Umbilical cord (tissue), 1 donor: ENCODE measurements at regions not wholly inside any gene's neighbourhood (a gene's known extent, or its start where the extent isn't known, plus 50 kb on each side); places are given as distances from the start of the nearest gene placed in this dataset.
"Not testable (repeated sequence)": the region's sequence is repeated elsewhere in the genome, so short reads cannot be mapped to it uniquely, and the experiment has no call there.

ENCODE experiments used
- DNase-seq: peaks from one replicate; pipeline ENCODE4 v3.0.0-alpha.2; 2015; ENCODE audit warnings: low spot score

DNA sequence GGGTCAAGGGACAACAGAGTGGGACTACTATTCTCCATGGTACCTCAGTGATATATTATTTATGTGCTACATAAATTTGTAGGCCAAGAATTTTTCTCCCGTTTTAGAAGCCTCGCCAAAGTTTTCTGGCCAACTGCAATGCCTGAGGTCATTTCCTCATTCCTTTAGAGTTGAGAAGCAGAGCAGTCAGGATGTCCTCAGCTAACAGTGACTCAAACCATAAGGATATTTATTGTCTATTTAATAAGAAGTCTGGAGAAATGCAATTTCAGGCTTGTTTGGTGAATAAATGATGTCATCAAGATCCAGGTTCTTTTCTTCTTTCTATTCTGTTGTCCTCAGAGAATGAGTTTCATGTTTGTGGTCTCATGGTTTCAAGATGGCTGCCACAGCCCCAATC lies 91.0 kb downstream of the ADCYAP1 start:
- no peak for DNase-seq

DNA sequence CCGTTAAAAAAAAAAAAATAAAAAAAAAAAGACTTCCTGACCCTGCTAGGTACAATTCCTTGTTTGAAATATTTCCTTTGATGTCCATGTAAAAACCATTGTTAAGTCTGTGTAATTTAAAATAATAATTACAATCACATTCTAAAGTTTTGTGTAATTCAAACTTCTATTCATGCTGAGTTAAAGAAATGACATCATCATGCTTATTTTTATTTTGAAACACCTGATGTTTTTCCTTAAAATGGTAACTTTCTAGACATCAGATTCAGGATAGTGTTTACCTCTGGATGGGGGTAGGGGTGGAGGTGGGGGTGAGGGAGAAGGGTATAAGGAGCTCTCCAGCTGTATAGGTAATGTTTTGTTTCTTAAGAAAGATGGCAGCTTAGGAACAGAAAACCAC lies 92.8 kb downstream of the ADCYAP1 start:
- DNase-seq: no peak

DNA sequence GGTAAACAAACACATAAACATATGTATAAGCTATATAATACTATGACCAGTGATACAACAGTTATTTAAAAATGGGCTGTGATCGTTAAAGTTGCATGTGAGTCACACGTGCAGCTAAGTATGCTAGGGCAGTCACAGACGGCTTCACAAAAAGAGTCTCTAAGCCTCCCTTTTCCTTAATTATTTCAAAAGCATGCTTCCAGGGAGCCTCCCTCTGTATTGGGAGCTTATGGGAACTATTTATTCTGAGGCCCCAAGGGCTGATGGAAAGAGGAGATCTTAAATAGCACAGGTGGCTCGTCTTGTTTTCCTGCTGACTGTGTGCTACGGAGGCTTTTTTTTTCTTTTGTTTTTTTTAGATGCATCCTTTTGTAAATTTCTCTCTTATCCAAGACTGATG lies 94.3 kb downstream of the ADCYAP1 start:
- DNase-seq: no peak

DNA sequence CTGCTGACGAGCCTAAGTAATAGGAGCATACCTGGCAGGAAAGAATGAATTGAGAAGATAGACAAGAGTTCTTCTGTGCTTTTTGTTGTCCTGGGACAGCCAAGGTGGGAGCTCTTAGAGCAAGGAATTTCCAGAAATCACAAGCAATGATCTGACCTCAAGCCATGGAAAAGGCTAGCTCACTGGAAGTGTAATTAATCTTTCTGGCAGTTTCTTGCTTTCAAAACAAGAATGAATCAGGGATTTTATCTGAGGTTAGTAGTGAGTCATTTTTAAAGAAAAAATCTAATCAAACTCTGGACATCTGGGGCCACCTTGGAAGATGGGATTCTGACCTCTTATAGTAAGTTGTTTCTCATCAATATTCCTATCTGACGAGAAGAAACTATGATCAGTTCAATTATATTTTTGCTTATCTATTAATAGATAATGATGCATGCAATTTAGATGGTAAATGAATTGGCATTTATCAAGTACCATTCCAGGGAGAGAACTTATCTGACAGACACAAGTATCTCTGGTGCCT lies 98.0 kb downstream of the ADCYAP1 start:
- DNase-seq: no peak

DNA sequence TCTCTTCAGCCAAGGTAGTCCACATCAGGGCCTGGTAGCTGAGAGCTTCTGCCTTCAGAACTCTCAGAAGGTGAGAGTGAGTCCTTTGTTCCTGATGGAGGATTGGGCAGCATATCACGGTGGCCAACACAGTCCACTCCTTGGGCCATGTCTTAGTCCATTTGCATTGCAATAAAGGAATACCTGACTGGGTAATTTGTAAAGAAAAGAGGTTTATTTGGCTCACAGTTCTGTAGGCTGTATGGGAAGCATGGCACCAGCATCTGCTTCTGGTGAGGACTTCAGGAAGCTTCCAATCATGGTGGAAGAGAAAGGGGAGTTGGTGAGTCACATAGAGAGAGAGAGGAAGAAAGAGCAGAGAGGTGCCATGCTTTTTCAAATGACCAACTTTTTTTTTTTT lies 98.8 kb downstream of the ADCYAP1 start:
- no peak for DNase-seq

DNA sequence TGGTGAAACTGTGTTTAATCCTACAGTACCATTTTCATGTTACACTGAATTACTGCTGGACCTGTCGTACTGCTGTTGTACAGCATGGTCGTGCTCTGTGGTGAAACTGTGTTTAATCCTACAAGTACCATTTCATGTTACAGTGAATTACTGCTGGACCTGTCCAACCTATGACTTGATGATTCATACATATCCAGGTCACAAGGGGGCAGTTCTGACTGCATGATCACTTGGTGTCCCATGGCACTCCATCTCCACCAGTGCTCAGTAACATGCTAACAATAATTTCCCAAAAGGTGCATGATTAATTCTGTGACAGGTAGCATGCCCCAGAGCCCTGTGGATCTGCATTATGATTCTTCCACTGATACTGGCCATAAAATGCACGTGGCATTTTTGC lies 101.6 kb downstream of the ADCYAP1 start:
- no peak for DNase-seq

DNA sequence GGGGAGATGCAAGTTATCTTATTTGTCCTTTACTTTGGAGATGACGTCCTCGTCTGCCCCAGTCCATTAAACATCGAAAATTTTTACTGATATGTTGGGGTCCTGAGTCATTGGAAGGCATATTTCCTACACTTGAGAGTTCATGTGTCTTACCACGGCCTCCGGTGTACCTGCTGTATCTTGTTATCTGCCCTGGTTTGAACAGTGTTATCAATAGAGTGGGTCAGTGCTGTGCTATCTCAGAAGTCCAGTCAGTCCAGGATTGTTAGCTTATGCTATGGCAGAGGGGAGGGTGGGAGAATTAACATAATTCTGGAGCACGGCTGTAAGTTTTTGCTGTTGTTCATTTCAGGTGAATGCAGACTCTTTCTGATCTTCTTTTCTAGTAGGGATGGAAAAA lies 102.3 kb downstream of the ADCYAP1 start:
- no peak for DNase-seq

DNA sequence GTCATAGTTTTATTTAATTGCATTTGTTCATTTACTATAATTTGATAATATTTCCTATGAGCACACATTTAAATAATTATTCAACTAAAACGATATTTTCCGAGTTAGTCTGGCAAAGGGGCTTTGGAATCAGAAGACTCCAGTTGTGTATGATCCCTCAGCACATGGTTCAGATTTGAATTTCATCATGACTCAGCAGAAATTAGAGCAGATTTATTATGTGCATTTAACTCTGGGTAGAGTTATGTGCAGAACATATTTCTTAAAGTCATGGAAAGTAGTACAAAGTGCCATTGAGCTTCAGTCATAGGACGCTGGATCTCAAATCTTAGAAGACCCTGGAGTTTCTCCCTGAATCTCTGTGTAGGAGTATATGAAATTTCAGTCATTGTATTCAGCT lies 106.7 kb downstream of the ADCYAP1 start:
- no peak for DNase-seq

DNA sequence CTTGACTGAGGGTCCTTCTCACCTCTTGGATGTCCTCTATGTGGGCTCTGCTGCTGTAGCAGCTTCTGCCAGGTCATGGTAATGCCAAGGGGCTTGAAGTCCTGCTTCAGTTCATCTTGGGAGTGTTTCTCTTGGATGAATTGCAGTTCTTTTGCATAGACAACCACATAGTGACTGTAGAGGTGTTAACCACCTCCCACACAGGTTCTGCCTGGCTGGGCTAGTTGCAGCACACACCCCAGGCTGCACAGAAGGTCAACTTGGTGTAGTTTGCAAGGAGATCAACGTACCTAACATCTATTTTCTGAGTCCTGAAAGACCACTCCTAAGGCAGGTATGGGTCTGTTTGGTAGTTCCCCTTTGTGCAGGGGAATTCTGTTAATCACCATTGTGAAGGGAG lies 108.1 kb downstream of the ADCYAP1 start:
- DNase-seq: no peak

DNA sequence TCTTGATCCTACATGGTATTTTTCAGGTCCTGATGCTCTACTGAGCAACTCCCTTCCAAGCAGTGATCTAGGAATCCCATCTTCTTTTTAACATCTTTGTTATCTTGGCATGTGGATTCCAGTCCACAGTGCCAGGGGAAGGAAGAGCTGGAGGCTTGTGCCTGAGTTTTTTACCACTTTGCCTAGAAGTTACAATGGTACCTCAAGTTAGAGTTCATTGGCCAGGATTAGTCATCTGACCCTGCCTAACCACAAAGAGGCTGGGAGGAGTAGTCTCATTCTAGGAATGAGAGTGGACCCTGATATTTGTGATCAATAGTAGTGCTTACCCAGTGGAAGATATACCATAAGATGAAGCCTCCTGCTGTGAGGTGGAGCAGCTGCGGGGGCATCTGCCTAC lies 109.3 kb downstream of the ADCYAP1 start:
- peak; percentile 2 for DNase-seq

DNA sequence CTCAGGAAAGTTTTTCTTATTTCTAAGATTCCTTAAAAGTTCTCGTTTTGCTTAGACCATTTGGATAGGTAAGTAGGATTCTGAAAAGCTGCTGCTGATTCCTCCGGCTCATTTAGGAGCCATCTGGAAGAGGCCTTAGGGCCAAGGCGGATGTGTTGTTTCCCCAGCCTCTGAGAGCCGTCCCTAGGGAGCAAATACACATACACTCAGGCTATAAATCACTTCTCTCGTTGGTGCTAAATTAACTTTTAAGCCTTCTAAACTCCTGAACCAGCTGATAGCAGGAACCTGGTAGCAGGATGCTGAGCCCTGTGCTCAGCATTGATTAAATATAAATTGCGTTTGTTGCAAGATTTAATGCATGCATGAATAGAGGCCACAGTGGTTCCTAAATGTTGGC lies 109.8 kb downstream of the ADCYAP1 start:
- peak; percentile 43 for DNase-seq

DNA sequence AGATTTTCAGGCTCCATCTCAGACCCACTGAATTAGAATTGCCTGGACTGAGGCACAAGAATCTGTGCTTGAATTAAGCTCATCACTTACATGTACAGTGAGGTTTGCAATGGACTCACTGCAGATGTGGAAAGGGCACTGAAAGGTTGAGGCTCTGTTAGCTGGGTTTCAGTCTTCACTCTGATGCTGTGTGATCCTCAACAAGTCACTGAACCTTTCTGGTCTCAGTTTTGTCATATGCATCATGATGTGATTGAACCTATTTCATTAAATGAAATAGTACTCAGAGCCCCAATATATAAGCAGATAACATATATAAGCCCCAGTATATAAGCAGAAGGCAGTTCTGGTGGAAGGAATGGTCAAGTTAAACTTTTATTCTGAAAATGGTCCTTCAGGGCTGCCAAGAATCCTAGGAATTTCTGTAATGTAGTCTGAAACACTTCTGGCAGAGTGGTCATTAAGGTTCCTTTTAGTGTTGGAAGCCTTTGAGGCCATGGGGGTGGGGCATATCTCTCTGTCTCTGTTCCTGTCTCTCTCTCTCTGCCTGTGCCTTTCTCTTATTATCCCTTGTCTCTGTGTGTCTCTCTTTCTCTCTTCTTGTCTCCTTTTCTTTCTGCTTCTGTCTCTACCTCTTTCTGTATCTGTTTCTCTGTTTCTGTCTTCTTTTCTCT lies 110.4 kb downstream of the ADCYAP1 start:
- DNase-seq: peak; percentile 70

DNA sequence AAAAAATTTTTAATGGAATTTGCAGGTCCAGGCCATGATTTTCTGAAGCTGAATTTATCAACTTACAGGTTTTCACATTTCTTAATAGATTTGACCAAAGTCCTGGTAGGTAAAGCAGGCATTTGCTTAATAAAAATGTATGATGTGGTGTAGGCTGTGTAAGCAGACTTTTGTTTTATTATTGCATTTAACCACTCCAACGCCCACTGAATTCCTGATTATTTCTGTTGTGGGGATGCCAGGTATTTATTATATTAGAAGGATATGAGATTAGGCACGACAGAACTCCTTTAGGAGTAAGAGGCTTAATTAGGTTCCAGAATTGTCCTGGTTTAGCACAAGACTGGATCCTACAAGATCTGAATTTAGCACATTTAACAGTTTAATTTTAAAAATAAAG lies 111.1 kb downstream of the ADCYAP1 start:
- no peak for DNase-seq

DNA sequence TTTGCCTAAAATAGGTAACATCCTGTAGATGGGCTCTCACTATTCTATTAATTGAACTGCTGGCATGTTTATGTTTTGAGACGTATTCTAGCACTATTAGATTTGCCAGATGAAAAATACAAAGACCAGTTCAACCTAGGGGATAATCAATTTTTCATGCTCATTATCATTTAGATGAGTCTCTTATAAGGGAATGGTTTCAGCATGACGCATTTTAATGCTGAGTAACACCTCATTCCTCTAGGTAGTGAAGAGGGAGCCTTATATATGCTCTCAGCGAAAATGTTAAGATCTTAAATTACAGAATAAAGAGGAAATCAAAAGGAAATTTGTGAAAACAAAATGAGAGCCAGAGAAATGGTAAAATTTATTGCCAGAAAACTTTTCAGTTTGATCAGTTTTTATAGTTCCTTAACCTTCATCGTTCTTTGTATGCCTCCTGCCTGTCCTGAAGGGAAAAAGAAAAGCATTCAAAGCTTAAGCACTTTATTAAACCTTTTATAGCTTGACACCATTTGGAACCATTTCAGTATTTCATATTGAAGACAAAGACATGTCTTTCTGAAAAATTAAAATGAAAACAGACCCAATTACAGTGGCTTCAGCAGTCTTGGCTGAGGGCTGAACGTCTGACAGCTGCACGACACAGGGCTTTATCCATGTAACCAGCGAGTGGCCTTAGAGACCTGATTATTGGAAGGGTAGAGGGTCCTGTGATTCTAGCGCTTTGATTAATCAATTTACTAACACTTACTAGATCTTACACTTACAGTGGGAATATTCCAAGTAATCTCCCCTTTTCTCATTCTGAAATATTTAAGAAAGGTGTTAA lies 112.8 kb downstream of the ADCYAP1 start:
- DNase-seq: no peak

DNA sequence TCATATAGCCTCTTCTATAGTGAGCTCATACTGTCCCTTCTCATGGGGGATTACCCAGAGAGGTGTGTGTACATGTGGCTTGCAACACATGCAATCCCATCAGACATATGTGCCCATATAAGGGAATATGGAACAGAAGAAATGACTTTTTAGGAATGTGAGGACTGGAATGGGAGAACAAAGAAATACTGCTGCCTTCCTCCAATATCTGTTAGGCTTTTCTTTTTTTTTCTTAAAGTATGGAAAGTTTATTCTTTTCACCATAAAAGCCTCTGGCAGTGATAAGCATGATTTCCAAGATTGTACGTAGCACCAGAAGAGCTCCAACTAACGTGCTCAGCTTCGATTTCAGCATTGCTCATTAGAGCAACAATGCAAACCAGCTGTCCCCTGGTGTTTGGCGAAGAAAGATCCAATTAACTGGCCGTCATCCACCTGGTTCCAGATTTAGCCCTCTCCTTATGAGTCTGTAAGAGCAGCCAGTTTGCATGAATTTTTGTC lies 113.6 kb downstream of the ADCYAP1 start:
- DNase-seq: peak; percentile 60

DNA sequence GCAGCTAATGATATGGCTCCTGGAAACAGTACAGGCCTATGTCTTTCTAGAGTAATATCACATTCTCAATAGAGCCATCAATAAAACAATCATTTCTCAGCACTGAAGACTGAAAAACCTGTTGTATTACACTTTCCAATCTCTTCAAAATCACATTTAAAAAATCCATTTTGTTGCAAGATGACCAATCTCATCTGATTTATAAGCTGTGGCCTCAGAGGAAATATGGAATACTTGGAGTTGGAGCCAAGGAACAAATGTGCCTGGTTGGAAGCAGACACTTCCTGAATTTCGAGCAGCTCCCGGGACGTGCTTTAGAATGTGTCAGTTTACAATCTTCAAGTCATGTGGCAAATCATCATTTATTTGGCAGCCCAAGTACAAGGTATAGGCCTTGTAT lies 114.5 kb downstream of the ADCYAP1 start:
- no peak for DNase-seq

DNA sequence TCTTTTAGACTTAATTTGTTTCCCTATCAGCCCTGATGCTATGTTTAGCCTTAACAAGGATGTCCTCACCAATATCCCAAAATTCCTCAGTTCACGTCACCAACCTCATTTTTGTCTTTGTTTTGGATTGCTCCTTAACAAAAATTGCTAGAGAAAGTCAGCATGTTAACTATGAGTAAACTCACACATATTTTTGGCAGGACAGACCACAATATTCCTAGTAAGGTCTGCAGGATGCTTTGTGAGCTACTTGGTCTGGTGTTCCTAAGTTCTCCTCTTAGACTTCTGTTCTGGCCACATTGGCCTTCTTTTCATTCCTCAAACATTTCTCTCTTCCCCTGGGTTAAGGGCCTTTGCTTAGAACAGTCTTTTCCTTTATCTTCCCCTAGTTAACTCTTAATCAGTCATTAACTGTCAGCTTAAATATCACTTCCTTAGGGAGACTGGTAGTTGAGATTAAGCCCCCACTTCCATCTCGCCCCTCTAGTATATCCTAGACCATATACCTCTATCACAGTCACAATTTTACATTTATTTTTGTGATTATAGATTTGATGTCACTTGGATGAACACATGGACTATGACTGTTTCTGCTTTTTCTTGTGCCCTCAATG lies 116.2 kb downstream of the ADCYAP1 start:
- DNase-seq: no peak

DNA sequence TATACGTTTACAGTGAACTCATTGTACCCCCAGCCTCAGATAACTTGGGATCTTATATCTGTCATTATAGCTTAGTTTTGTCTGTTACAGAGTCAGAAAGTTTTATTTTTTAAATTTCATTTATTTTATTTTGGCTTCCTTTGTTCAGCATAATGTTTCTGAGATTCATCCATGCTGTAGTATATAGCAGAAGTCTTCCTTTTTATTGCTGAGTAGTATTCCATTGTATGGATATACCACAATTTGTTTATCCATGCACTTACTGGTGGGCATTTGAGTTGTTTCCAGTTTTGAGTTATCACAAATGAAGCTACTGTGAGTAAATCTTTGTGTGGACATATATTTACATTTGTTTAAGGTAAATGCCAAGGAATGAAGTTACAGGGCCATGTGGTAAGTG lies 122.3 kb downstream of the ADCYAP1 start:
- DNase-seq: no peak

DNA sequence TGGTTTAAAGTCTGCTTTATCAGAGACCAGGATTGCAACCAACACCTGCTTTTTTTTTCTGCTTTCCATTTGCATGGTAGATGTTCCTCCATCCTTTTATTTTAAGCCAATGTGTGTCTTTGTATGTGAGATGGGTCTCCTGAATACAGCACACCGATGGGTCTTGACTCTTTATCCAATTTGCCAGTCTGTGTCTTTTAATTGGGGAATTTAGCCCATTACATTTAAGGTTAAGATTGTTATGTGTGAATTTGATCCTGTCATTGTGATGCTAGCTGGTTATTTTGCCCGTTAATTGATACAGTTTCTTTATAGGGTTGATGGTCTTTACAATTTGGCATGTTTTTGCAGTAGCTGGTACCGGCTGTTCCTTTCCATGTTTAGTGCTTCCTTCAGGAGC lies 128.4 kb downstream of the ADCYAP1 start:
- DNase-seq: not testable (repeated sequence)

DNA sequence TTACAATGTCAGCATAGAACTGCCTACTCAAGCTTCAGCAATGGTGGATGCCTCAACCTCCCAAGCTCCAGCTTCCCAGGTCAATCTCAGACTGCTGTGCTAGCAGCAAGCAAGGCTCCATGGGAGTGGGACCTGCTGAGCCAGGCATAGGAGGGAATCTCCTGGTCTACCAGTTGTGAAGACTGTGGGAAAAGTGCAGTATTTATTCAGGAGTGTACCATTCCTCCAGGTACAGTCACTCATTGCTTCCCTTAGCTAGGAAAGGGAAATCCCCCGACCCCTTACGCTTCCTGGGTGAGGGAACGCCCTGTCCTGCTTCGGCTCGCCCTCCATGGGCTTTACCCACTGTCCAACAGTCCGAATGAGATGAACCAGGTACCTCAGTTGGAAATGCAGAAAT lies 130.3 kb downstream of the ADCYAP1 start:
- DNase-seq: no peak

DNA sequence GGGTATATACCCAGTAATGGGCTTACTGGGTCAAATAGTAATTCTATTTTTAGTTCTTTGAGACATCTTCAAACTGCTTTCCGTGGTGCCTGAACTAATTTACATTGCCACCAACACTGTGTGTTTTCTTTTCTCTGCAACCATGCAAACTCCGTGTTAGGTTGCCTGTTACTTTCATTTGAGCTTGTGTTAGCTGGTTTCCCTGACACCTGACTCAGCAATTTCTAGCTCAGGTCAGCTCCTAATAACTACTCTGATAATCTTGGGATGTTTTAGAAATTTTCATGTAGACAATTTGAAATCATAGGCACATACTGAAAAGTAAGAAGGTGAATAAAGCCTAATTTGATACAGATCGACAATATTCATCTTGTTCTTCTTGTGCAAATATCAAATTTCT lies 132.3 kb downstream of the ADCYAP1 start:
- no peak for DNase-seq

DNA sequence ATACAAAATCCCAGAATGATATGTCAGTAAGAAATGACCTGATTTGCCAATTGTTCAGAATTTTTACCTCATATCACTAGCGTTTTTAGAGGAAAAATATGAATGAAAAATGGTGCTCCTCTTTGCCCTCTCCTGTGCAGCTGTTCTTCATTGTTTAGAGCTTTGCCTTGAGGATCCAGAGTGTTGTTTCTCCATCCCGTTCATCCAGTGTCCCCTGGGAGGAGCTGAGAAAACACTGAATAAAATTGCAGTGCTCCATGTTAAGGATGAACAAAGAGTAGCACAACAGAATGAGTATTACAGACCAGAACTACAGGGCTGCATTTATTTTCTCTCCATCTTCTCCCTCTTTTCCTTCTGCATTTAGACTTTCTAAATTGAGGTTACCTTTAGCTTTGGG lies 133.1 kb downstream of the ADCYAP1 start:
- no peak for DNase-seq

DNA sequence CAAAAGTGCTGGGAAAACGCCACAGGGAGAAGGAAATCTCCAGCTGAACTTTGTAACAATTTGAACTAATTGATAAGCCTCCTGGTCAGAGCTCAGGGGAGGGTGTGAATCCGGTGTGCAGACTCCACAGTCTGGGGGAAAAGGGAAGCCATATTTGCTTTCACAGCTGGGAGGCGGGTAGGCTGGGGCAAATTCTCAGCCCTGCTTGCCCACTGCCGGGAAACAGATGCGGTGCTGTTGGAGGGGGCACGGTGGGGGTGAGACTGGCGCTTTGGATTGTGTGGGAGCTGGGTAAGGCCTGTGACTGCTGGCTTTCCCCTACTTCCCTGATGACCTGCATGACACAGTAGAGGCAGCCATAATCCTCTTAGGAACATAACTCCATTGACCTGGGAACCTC lies 134.8 kb downstream of the ADCYAP1 start:
- no peak for DNase-seq
